PC-9 (cell line): ENCODE measurements at regions not wholly inside any gene's neighbourhood (a gene's known extent, or its start where the extent isn't known, plus 50 kb on each side); places are given as distances from the start of the nearest gene placed in this dataset.

ENCODE experiments used
- BruUV-seq: library from RNA; stranded (reverse); fragments of 400-500 nt; replicated peaks from 2 replicates; lab custom pipeline; 2021; lab: Mats Ljungman, UMichigan
- CTCF ChIA-PET: fragments of 300-600 bp; sonication (Branson Sonifier 250); formaldehyde crosslinking; loops from one replicate; lab custom pipeline; 2022; ENCODE audit warnings: antibody characterized with exemption; lab: Charles Lee
- POLR2A ChIA-PET: fragments of 300-600 bp; sonication (Branson Sonifier 250); formaldehyde crosslinking; loops from one replicate; lab custom pipeline; 2022; ENCODE audit warnings: antibody characterized with exemption; ENCODE audit not compliant: unreplicated experiment; lab: Charles Lee
- DNase-seq, 2 experiments: peaks; one replicate each; pipeline versions ENCODE4 v3.0.0 to v3.0.0-alpha.2; 2015 to 2022; ENCODE audit warnings: mixed read lengths in 1 of 2
- H2AFZ ChIP-seq: fragments of 200-600 bp; sonication (generic); 2 replicates; pipeline ENCODE4 v1.8.1; 2017; ENCODE audit warnings: antibody characterized with exemption
- H3F3A ChIP-seq: fragments of 200-600 bp; sonication (generic); 2 replicates; pipeline ENCODE4 v1.8.1; 2017; ENCODE audit warnings: antibody characterized with exemption, mild to moderate bottlenecking, low read depth; ENCODE audit not compliant: insufficient read depth
- H3K27ac ChIP-seq: fragments of 200-600 bp; sonication (generic); 2 replicates; pipeline ENCODE4 v1.6.1; 2016; ENCODE audit warnings: mixed run types
- H3K27me3 ChIP-seq: fragments of 200-600 bp; sonication (generic); 2 replicates; pipeline ENCODE4 v1.6.1; 2016; ENCODE audit warnings: low read depth, mixed run types; ENCODE audit not compliant: insufficient read depth
- H3K36me3 ChIP-seq: fragments of 200-600 bp; sonication (generic); 2 replicates; pipeline ENCODE4 v1.6.1; 2016; ENCODE audit warnings: low read depth, mixed run types
- H3K4me1 ChIP-seq: fragments of 200-600 bp; sonication (generic); replicated peaks from 2 replicates; pipeline ENCODE4 v1.6.1; 2016; ENCODE audit warnings: mixed run types; ENCODE audit not compliant: insufficient read depth
- H3K4me2 ChIP-seq: fragments of 200-600 bp; sonication (generic); 2 replicates; pipeline ENCODE4 v1.6.1; 2017; ENCODE audit warnings: mixed run types
- H3K4me3 ChIP-seq: fragments of 200-600 bp; sonication (generic); 2 replicates; pipeline ENCODE4 v1.6.1; 2016; ENCODE audit warnings: mixed run types
- H3K79me2 ChIP-seq: fragments of 200-600 bp; sonication (generic); 2 replicates; pipeline ENCODE4 v1.6.1; 2017; ENCODE audit warnings: low read depth, mixed run types
- H3K9me2 ChIP-seq: fragments of 200-600 bp; sonication (generic); 2 replicates; pipeline ENCODE4 v1.8.1; 2017; ENCODE audit warnings: mild to moderate bottlenecking; ENCODE audit not compliant: insufficient read depth
- H3K9me3 ChIP-seq: fragments of 200-600 bp; sonication (generic); 2 replicates; pipeline ENCODE4 v1.8.1; 2016; ENCODE audit warnings: low read depth; ENCODE audit not compliant: insufficient read depth
- H4K20me1 ChIP-seq: fragments of 200-600 bp; sonication (generic); 2 replicates; pipeline ENCODE4 v1.8.1; 2017; ENCODE audit not compliant: insufficient read depth
- EZH2 ChIP-seq: fragments of 200-600 bp; sonication (generic); IDR thresholded peaks from 2 replicates; pipeline ENCODE4 v1.8.0; 2017; ENCODE audit warnings: antibody characterized with exemption, low read depth
- intact Hi-C: fragments of 100-400 bp; cut with micrococcal nuclease; formaldehyde crosslinking; loops from one replicate; pipeline ENCODE4 v1.10.0; 2022; ENCODE audit not compliant: unreplicated experiment
- TF ChIP-seq, protein P1 (sequence below): fragments of 200-600 bp; sonication (generic); conservative IDR thresholded peaks from 2 replicates; pipeline ENCODE4 v1.6.1; 2017; ENCODE audit warnings: mixed run types, antibody characterized with exemption, mild to moderate bottlenecking, moderate library complexity

DNA sequence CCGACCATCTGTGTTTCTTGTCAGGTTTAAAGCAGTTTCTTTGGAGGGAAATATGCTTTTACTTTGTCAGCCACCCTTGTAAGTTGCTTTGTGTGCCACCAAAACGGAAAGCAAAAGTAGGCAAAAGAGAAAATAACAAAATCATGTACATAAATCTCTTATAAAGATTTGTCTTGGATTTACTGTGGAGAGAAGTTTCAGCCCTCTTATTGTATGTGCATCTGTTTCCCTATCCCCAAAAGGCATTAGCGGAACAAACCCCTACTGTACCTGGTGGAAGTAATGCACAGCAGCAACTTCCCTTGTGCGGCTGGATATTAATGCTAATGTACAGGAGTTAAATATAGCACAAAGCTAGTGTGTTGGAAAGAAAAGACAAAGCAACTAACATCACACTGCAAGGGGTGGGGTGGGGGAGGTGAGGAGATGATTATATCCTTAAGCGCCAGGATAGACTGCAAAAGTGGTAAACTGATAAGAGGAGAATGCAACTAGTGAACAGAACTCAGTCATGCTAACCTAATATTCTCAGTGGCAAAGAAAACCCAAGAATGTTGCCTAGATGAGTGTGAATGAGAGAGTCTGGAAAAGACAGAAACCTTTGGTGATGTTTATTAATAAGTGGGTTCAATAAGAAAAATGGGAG lies 396.5 kb upstream of the MEF2C start:
- DNase-seq = no peak
- Histone ChIP-seq H3K9me2 (no peaks in the 10 kb centered on the region; the same call in 1 of the 2 replicates), H2AFZ (no peak overlapping the region), H3K36me3 (no peaks in the 10 kb centered on the region), H3K27me3 (no peaks in the 10 kb centered on the region), H3K4me1 (no peaks in the 10 kb centered on the region), H3K79me2 (no peaks in the 10 kb centered on the region), H3K4me2 (no peak overlapping the region), H3K4me3 (no peak overlapping the region), H3F3A (no peaks in the 10 kb centered on the region), H3K9me3 (no peaks in the 10 kb centered on the region), H3K27ac (no peak overlapping the region), H4K20me1 (no peaks in the 10 kb centered on the region)
- CTCF ChIA-PET = no interaction called here
- BruUV-seq = no TSS peak
- TF ChIP-seq, protein P1, sequence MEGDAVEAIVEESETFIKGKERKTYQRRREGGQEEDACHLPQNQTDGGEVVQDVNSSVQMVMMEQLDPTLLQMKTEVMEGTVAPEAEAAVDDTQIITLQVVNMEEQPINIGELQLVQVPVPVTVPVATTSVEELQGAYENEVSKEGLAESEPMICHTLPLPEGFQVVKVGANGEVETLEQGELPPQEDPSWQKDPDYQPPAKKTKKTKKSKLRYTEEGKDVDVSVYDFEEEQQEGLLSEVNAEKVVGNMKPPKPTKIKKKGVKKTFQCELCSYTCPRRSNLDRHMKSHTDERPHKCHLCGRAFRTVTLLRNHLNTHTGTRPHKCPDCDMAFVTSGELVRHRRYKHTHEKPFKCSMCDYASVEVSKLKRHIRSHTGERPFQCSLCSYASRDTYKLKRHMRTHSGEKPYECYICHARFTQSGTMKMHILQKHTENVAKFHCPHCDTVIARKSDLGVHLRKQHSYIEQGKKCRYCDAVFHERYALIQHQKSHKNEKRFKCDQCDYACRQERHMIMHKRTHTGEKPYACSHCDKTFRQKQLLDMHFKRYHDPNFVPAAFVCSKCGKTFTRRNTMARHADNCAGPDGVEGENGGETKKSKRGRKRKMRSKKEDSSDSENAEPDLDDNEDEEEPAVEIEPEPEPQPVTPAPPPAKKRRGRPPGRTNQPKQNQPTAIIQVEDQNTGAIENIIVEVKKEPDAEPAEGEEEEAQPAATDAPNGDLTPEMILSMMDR = no peak
- TF ChIP-seq EZH2 = no peak
- intact Hi-C loops = no loop called here
- POLR2A ChIA-PET = no interaction called here

DNA sequence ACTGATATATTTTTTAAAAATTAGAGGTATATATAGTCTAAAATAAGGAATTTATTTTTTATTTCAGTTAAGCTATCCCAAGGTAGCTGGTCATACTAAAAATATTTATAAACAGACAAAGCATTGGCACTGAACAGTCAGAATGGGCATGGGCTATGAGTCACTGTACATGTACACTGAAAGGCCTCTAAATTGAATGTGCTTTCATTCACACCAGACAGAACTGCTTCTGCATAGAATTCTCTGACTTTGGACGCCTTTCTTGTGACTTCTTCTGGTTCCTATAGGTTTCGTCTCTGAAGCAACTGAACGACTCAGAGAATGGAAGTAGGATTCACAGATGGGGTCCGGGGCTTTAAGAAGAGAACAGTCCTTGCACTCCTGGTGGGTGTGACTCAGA lies 394.8 kb upstream of the MEF2C start:
- intact Hi-C loops = no loop called here
- Histone ChIP-seq H3K9me2 (no peaks in the 10 kb centered on the region), H4K20me1 (no peaks in the 10 kb centered on the region), H3K27ac (no peak overlapping the region), H3K36me3 (no peaks in the 10 kb centered on the region), H3K27me3 (no peaks in the 10 kb centered on the region), H3K4me1 (no peaks in the 10 kb centered on the region), H3K79me2 (no peaks in the 10 kb centered on the region), H2AFZ (no peak overlapping the region), H3K9me3 (no peaks in the 10 kb centered on the region), H3K4me3 (no peak overlapping the region), H3F3A (no peaks in the 10 kb centered on the region), H3K4me2 (no peak overlapping the region)
- ChIA-PET POLR2A (no interaction called here), CTCF (no interaction called here)
- TF ChIP-seq EZH2 = no peak
- TF ChIP-seq, protein P1 = no peak
- no TSS peak for BruUV-seq
- no peak for DNase-seq

DNA sequence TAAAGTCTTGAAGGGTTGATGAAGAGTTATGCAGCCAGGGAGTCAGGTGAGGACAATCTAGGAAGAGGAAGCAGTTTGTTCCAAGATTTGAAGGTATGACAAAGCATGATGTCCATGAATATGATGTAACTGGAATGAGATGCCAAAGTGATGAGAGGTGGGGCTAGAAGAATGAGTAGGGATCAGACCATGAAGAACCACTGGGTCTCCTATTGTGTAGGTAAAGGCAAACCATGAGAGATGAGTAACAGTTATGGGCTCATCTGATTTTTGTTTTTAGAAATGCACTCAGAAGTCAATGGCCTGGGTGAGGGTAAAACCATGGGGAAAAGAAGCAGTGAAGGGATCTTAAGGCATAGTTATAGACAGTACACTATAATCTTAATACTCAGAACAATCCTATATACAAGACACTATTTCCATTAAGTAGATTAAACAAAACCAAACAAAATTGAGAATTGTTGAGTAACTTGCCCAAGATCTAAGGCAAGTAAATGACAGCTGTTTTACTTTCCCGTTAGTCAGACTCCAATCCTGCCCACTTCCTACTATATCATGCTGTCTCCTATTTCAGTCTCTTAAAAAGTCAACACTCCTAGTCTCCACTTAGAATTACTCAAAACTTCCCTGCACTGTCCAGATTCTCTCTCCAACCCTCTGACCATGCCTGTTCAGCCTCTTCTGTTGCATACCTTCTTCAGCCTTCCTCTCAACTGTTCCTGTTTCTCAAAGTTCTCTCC lies 393.8 kb upstream of the MEF2C start:
- Histone ChIP-seq H2AFZ (no peak overlapping the region), H3K4me2 (no peak overlapping the region)
- DNase-seq = no peak

More for the DNA sequence above, 393.8 kb upstream of the MEF2C start:
- intact Hi-C loops = no loop called here
- H3K9me3 ChIP-seq = no peaks in the 10 kb centered on the region
- no peaks in the 10 kb centered on the region for H3K36me3 ChIP-seq
- H3K4me3 ChIP-seq = no peak overlapping the region
- H3K4me1 ChIP-seq = no peaks in the 10 kb centered on the region
- CTCF ChIA-PET = no interaction called here
- TF ChIP-seq, protein P1 = no peak
- no peak for TF ChIP-seq EZH2
- POLR2A ChIA-PET = no interaction called here
- no peaks in the 10 kb centered on the region for H3K27me3 ChIP-seq
- BruUV-seq = no TSS peak
- no peaks in the 10 kb centered on the region for H4K20me1 ChIP-seq
- no peaks in the 10 kb centered on the region for H3K79me2 ChIP-seq
- H3F3A ChIP-seq = no peaks in the 10 kb centered on the region
- H3K9me2 ChIP-seq = no peaks in the 10 kb centered on the region
- H3K27ac ChIP-seq = no peak overlapping the region
